HG02610 (cell line): ENCODE measurements at regions not wholly inside any gene's neighbourhood (a gene's known extent, or its start where the extent isn't known, plus 50 kb on each side); places are given as distances from the start of the nearest gene placed in this dataset.
"Not testable (repeated sequence)": the region's sequence is repeated elsewhere in the genome, so short reads cannot be mapped to it uniquely, and the experiment has no call there.

Source experiments
- ATAC-seq: cut with Tn5 transposase; IDR thresholded peaks from one replicate; pipeline ENCODE4 v1.9.1; 2021; ENCODE audit warnings: mild to moderate bottlenecking, moderate library complexity; ENCODE audit not compliant: unreplicated experiment

DNA sequence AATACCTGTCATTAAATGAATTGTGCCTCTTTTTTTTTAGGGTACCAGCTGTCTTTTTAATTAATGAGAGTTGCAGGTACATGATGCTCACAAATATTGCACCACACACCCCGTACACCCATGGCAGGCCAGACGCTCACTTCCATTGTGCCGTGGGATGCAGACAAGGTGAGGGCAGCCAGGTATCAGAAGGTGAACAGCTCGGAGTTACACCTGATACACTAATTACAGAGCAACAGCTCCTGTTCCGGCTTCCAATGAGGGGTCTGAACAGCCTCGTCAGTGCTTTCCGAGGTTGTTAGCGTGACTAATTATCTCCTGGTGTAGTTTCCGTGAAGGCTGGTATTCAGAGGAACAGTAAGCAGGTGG, 442.8 kb downstream of the ZNF516 start:
- ATAC-seq, result no peak

DNA sequence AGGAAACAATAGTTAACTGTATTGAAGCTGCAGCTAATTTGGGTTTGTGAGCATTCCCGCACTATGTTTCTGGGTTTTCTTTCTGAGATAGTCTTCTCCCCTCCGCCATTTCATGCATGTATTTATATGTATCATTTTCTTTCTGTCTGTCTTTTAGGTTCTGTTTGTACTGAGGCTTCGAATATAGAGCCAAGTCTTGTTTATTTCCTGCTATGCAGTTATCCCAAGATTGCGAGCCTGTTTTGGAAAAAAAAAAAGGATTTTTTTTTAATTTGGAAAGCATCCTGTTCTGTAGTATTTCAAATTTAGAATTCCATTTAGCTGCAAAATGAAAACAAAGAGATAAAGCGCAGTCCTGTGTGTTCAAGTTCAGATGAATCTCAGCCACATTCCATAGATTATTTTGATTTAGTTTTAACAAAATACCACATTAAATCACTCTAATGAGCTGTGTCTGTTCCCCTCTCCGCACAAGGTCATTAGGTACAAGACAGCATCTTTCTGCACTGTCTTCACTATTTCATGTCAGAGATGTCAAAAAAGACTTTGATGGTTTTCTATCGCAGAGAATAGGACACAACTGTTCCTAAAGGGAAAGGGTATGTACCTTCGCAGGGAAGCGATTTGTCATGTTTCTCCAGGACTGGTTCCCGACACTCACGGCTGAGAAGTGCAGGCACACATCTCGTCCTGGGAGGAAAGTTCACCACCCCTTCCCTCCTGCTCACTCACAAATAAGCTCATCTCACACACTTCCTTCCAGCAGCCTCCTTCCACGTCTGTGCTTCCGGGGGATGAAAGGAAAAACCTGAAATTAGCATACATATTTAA, 443.4 kb downstream of the ZNF516 start:
- ATAC-seq, result no peak

DNA sequence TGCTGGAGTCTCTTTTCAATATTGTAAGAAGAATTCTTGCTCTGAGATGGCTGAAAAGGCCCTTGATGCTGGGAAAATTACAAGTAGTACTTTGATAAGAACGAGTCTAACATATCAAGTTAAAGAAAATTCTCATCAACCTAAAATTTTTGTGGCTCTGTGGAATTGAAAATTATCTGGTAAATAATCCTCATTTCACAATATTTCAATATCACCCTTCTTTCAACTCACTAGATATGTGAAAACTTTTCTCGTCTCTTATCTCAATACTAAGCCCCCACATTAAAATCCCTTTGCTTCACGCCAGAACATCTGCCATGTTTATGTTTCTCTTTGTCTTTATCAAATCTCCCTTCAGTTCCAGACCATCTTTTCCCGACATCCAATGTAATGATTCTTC, 448.8 kb downstream of the ZNF516 start:
- no peak for ATAC-seq

DNA sequence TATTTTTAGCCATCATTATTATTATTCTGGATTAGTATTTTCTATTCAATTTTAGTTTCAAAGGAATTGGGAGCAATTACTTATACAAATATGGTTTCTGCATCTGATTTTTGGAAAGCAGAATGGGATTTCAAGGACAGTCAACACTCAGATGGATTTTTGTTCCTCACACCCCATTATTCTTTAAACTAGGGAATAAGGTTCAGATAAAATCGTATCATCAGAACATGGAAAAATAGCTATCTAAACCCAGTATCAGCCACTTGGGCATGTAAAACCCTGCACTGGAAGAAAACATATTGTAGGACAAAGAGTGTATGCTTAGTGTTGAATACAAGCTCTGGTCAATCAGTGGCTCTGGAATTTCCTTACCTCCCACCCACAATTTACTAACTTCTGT, 452.5 kb downstream of the ZNF516 start:
- no peak for ATAC-seq

DNA sequence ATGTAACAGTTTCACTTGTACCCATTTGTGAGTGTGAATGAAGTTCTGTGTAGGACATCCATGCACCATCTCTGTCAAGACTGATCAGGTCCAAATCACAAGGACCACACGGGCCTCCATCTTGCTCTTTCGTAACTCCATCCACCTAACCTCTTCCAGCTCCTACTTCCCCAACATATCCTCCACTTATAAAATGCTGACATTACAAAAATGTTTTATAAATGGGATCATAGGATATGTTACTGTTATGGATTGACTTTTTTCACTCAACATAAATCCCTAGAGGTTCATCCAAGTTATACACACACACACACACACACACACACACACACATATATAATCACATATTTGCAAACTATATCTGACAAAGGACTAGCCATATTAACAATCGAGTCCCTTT, 476.8 kb downstream of the ZNF516 start:
- no peak for ATAC-seq

DNA sequence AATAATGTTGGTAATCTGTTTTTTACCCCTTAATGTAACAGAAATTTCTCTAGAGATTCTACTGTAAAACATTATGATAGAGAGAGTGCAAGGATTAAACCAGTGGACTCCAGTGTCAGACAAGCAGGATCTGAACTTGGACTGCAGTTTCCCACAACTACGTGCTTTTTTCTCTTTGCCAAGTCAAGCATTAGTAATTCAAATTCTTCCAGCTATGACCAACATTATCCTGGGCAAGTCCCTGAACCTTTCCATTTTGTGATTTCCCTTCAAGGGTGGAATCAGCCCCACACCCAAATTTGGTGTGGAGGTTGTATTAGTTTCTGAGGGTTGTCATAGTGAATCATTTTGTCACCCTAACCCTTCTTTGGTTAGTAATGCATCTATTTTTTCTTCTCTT, 482.0 kb downstream of the ZNF516 start:
- ATAC-seq, result no peak

DNA sequence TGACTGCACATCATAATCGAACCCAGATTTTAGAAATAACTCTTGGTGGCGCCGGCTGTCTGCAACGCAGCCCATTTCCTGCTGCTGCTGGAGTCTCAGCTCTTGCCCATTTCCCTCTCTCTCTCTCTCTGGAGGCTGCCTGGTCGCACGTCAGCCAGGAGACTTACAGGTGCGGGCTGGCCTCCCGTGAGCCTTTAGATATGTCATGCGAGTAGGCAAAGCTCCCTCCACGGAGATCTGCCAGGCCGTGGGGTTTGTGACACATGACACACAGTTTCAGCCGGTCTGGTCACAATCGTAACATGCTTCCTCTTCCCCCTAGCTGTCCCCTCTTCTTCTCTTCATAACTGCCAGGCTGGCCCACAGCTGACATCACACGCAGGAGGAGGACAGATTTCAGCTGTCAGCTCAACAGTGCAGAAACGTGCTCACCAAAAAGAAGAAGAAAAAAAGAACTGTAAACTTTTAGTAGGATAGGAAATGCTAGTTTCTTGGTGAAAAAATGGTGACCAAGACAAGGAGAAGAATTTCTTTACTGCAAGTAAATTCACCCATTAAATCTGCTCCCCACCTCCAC, 489.3 kb downstream of the ZNF516 start:
- ATAC-seq, result no peak

DNA sequence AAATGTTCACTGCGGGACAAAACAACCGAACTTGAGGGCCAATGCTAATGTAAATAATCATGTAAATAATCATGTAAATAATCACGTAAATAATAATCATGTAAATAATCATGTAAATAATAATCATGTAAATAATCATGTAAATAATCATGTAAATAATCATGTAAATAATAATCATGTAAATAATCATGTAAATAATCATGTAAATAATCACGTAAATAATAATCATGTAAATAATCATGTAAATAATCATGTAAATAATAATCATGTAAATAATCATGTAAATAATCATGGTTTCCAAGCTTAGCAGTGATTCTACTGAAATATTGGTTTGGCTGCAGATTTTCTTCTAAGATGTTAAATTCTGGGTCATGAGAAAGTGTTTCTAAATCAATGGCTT, 507.1 kb downstream of the ZNF516 start:
- not testable (repeated sequence) for ATAC-seq

DNA sequence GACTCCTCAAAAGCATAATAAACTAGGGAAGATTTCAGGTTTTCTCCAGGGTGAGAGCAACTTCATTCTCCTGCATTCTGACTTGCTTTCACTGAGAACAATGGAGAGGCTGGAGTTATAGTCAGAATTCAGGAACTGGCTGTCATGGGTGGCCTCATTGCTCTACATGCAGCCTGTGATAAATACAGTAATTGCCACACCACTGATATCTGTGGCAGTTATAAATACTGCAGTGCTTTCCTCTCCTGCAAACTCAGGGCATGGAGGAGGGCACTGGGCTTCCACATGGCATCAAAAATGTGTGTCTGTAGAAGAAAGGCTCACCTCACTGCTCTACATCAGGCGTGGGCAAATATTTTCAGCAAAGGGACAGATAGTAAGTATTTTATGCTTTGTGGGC, 510.2 kb downstream of the ZNF516 start:
- ATAC-seq, result no peak

DNA sequence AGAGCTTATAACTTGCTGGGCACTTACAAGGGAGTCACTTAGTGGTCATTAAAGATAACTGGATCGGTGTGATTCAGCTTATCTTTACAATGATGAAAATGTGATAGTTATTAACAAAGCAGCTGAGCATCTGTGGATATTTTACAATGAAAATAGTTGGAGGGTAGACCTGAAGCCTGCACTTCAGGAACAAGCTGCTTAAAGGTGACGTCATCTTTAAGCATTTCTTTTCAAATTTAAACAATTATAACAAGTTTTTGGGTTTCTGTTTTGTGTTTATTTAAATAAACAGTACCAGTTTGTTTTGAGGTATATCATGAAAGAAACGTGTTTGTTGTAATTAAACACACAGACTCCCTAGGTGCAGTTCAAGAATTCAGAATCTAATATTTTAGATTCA, 513.9 kb downstream of the ZNF516 start:
- no peak for ATAC-seq

DNA sequence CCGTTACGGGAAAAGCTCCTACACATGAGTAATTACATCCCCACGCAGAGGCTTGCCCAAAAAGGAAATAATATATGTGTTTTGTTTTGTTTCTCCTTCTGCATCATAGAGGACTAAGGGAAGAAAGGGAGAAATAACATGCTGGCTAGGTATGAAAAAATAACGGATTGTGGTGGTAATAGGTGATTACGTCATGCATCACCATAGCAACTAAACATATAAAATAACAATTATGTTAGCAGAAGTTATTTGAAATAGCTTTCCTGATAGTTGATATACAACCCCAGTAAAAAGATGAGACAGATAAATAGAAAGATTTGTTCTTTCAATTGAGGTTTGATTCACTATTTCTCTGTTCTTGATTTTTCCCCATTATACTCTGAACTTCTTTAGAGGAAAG, 518.0 kb downstream of the ZNF516 start:
- ATAC-seq, result no peak

DNA sequence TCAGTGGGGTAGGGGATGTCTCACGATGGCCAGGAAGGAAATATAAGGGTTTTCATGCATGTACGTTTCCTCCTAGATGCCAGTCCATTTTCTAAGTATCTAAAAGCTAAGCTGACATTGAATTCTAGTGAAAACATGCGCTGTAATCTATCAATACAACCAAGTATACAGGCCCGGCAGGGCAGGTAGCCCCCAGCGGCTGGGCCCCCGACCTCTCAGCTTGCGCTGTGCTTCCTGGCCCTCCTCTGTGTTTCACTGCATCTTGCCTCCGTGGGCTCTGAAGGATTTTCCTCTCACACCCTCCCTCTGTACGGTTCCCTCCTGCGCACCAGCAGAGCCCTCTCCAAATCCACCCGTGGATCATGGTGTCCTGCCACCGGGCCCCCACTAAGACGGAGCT, 524.8 kb downstream of the ZNF516 start:
- no peak for ATAC-seq

DNA sequence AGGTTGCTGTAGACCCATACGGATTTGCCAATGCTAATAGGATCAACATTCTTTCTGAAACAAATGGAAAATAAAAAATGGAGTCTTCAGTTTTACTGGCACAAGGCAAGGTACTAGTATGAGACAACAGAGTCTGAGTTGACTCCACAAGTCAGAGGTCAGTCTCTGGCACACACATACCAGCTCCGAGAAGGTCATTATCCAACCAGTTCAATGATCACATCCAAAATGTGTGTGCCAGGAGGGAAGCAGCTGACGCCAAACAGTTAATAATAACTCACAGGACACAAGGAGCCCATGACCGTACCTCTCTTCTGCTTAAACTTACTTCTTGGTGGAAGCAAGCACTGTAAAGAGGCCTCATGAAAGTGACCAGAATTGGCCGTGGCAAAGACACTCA, 528.6 kb downstream of the ZNF516 start:
- no peak for ATAC-seq

DNA sequence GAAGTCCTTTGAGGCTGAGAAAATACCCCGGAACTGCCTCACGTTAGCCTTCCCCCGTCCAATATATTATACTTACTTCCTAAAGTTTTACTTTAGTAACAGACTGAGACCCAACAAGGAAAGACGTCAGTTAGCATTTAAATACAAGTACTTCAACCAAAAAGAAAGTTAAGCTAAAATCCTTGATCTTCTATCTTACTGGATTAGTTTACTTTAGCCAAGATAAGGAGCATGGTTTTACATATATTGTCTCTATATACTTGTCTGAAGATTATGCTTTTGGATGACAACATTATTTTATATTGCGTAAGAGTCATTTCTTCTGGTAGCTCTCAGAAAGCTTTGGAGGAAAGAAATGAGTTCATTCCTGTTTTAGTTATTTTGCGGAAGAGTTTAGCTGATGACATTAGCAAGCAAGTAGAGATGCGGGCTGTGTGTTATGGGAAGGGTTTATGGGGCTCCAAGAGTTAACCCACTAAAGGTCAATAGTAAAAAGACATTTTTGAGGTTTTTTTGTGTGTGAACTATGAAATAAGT, 532.9 kb downstream of the ZNF516 start:
- no peak for ATAC-seq

DNA sequence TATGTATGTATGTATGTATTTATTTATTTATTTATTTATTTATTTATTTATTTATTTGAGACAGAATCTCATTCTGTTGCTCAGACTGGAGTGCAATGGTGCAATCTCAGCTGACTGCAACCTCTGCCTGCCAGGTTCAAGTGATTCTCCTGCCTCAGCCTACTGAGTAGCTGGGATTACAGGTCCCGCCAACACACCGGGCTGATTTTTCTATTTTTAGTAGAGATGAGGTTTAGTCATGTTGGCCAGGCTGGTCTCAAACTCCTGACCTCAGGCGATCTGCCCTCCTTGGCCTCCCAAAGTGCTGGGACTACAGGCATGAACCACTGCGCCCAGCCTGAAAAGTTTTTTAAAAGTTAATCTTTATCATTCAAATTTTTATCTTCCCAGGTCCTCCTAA, 532.9 kb upstream of the SMIM21 start:
- ATAC-seq, result not testable (repeated sequence)

DNA sequence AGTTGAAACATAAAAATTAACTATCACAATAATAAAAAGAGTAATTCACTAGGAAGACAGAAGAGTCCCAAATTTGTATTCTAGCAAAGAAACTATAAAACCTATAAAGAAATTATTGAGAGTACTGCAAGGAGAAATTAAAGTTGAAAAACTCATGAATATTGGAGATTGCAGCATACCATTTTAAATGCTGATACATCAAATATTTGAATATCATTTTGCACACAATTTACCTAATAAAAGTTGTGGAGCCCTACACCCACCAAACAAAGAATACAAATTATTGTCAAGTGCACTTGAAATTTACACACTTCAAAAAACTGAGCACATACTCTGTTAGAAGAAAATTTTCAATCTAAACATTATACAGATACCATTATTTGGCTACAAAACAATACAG, 531.6 kb upstream of the SMIM21 start:
- ATAC-seq, result no peak

DNA sequence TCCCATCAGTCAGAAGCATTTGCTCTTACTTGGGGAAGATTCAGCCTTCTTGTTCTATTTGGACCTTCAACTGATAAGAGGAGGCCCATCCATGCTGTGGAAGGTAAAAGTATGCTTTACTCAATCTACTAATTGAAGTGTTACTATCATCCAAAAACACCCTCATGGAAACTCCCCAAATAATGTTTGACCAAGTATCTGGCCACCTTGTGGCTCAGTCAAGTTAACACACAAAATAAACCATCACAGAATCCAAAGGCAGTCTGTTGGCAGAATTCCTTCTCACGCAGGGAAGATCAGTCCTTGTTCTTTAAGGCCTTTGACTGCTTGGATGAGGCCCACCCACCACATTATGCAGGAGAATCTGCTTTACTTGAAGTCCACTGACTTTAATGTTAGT, 531.2 kb upstream of the SMIM21 start:
- ATAC-seq, result no peak

DNA sequence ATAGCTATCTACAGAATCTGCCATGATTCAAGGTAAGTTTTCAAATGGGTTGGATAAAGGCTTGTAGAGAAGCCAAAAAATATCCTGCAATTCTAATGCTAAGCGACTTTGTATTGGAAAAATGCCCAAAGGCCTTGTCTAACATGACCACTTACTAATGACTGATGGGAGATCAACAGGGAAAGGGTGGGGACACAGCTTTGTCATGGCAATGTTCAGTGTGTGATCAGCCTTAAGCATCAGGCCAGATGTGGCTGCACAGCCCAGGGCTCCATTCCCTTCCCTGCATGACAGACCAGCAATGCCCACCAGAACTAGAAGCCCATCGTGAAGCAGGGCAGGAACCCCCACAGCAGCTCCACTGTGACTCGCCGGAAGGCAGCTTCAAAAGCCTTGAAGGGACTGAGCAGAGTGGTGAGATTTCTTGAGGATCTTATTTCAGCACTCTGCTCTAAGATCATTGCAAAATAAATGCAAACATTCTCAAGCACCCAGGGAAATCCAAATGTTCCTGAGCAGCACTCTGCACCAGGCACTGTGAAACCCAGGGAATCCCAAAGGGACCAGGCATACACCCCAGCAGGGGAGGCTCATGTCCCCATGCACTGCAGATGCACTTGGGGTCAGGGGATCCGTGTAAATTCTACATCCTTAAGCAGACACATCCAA, 517.9 kb upstream of the SMIM21 start:
- ATAC-seq, result no peak

DNA sequence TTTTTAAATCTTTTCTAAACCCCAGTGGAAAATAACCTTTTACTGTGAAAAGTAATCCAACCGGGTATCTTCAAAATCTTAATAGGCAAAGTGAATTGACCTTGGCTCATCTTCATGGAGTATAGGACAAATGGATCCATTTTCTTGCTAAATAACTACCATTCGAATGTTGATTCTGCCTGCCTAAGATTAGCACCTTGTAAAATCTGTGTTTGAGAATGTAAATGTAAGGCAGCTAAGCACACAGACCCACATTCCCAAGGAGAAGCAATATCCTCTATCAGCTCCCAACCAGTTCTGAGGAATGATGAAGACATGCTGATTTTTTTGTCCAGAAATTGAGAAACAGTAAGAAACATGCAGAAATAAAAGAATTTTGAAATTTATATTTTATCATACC, 509.8 kb upstream of the SMIM21 start:
- no peak for ATAC-seq

DNA sequence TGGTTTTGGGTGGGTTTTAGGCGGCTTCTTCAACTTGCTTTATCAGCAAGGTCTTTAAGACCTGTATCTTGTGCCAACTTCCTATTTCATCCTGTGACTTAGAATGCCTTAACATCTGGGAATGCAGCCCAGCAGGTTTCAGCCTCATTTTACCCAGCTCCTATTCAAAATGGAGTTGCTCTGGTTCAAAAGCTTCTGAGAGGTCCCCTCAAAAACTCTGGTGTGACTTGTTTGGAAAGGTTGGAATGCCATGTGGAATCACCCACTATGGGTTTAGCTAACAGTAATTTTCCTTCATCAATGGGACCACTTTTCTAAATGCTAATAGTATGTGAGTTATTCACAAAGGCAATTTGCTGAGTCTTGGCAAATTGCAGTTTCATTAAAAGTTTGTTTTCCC, 509.4 kb upstream of the SMIM21 start:
- no peak for ATAC-seq

DNA sequence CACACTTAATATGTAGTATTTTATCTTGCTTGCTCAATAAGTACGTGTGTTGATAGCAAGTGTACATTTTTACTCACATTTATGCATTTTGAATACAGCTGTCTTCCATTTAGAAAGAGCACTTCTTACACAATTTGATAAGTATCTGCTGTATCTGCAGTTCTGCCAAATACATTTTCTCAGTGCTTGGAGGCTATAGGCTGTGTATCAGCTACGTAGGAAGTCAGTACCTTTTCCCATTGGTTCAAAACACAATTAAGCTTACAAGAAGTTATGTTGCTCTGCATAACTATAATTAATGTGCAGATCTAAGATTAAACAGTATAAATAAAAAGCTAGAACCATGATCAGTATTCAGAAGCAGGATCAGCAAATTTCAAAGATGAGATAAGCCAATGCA, 503.6 kb upstream of the SMIM21 start:
- no peak for ATAC-seq

DNA sequence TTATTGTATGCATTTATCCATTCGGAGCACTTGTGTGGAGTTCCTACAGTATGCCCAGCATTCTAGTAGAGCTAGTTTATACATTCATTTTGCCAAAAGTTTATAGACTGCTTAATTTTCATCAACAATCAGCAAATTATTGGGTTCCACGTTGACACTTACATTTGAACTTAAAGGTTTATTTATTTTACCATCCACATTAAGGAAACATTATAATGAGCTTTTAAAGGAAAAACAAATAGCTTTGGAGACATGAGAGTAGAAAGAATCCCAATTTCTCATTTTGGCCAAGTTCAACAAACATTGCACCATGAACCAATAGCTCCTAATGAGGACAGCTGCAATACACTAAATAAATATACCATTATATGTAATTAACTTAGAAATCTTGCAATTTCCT, 501.2 kb upstream of the SMIM21 start:
- ATAC-seq, result no peak
